SKM-1 (cell line): ENCODE measurements at regions not wholly inside any gene's neighbourhood (a gene's known extent, or its start where the extent isn't known, plus 50 kb on each side); places are given as distances from the start of the nearest gene placed in this dataset.
"Not testable (repeated sequence)": the region's sequence is repeated elsewhere in the genome, so short reads cannot be mapped to it uniquely, and the experiment has no call there.

ENCODE experiments used
- DNase-seq: peaks from one replicate; lab custom pipeline; 2025; ENCODE audit not compliant: unreplicated experiment; lab: John Stamatoyannopoulos, UW

- DNase-seq: no peak
Measured at GRCh38 chr14:40309124-40309523, 876.9 kb upstream of the FBXO33 start.

- DNase-seq: no peak
Measured at GRCh38 chr14:40308240-40308639, 876.0 kb upstream of the FBXO33 start.

GRCh38 chr14:40296821-40297220 is 864.6 kb upstream of the FBXO33 start:
- DNase-seq: no peak

DNA sequence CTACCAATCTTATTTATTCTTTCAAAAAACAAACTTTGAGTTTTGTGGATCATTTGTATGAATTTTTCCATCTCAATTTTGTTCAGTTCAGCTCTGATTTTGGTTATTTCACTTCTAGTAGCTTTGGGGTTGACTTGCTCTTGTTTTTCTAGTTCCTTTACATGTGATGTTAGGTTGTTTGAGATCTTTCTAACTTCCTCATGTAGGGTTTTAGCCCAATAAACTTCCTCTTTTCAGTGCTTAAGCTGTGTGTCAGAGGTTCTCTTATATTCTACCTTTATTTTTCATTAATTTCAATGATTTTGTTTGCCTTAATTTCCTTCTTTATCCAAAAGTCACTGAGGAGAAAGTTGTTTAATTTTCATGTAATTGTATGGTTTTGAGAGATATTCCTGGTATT is 860.4 kb upstream of the FBXO33 start:
- peak; percentile 4 for DNase-seq

DNA sequence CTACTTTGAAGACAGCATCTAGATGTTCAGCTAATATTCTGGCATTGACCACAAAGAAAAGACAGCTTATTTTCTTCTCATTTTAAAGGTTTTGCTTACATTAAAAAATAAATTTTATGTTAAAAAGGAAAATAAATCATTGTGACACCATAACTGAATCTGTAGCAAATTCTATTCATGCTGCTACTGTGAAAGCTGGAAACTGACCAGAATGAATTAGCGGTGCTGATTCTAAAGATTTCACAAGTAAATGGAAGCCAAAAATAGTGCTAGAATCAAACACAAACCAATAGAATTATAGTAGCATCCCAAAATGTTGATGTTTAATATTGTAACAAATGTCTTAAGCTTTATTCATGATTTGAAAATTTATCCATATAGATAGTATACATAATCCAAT is 850.0 kb upstream of the FBXO33 start:
- no peak for DNase-seq

DNA sequence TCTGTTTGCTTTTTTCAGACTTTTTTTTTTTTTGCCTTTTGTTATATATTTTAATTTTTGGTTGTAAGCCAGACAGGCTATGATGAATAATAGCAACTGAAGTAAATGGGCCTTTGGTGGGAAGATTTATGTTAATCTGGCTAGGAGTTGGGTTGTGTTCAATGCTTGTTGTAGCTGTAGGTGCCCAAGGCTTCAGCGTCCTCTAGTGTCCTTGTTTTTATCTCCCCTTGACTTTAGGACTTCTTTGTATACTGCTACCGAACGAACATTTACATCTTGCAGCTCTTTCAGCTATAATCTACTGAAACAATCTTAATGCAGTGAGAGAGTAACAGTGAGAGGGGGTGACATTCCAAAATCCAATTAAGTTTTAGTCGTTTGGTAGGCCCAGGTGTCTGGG is 848.4 kb upstream of the FBXO33 start:
- no peak for DNase-seq

DNA sequence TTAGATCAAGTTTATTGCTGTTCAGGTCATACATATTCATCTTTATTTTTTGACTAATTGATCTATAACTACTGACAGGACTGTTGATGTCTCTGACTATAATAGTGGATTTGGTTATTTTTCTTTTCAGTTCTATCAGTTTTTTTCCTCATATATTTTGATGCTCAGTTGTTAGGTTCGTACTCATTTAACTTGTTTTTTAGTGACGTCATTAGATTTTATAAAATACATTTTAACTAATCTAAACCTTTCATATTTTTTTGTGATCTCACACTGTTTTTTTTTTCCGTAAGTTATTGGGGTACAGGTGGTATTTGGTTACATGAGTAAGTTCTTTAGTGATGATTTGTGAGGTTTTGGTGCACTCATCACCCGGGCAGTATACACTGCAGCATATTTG is 841.2 kb upstream of the FBXO33 start:
- no peak for DNase-seq

GRCh38 chr14:40271480-40271879 is 839.2 kb upstream of the FBXO33 start:
- no peak for DNase-seq

- DNase-seq: no peak
Measured at GRCh38 chr14:40269436-40269835, 837.2 kb upstream of the FBXO33 start.

- DNase-seq: no peak
Measured at GRCh38 chr14:40268236-40268635, 836.0 kb upstream of the FBXO33 start.

DNA sequence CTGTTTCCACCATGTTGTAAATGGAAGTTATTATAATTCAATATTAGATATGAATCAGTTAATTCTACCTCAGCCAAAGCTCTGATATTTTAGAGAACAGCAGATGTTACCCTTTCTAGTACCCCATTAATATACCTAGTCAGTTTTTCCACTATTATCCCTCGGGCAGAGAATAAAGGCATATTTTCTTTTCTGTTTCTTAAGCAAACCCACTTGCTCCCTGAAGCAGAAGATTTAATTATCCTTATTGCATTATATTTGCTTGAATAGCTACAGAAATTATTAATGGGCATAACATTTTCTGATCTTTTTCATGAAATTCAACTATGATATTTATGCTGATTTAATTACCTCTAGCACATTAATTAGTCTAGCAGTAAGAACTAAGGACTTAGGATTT is 832.9 kb upstream of the FBXO33 start:
- DNase-seq: no peak

DNA sequence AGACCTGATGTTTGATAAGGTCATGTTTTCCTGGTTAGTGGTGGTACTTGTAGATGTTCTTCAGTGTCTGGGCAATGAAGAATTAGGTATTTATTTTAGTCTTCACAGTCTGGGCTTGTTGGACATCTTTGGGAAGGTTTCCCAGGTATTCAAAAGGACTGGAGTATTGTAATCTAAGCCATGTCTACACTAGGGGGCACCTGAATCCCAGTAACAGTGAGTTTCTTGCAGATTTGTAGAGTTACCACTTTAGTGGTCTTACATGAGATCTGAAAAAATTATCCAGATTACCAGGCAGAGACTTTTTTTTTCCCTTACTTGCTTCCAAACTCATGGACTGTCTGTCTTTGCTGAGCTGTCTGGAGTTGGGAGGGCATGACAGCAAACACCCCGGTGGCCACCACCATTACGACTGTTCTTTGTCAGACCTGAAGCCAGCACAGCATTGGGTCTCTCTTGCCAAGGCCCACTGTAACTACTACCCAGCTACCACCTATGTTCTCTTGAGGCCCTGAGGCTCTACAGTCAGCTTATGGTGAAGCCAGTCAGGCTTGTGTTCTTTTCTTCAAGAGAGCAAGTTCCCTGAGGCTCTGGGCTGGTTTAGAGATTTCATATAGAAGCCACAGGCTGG is 820.7 kb upstream of the FBXO33 start:
- no peak for DNase-seq

GRCh38 chr14:40248671-40249070 is 816.4 kb upstream of the FBXO33 start:
- DNase-seq: no peak

DNA sequence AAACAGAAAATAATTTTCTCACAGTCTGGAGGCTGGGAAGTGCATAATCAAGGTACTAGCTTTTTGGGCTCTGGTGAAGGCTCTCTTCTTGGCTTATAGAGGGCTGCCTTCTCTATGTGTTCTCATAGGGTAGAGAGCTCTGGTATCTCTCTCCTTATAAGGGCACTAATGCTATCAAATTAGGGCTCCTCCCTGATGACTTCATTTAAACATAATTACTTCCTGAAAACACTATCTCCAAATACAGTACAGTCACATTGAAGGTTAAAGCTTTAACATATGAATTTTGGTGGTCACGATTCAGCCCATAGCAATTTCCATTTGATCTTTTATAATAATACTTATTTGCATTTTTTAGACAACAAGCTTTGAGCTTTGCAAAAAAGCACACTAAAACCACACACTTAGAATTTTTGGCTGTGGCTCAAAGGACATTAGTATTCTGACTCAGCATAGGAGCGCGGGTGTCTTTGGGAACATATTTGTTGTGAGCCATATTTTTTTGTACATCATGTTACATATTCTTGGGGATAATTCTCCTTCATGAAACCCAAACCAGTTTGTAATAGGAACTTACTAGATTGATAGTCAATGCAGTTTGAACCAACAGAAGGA is 808.1 kb upstream of the FBXO33 start:
- no peak for DNase-seq

DNA sequence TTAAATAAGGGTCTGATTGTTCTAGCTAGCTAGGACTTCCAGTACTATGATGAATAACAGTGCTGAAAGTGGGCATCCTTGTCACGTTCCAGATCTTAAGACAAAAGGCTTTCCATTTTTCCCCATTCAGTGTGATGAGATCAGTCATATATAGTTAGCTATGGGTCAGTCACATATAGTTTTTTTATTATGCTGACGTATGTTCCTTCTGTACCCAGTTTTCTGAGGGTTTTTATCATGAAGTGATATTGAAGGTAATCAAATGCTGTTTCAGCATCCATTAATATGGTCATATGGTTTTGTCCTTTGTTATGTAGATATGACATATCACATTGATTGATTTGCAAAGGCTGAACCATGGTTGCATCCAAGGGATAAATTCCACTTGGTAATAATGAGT is 800.1 kb upstream of the FBXO33 start:
- DNase-seq: no peak

DNA sequence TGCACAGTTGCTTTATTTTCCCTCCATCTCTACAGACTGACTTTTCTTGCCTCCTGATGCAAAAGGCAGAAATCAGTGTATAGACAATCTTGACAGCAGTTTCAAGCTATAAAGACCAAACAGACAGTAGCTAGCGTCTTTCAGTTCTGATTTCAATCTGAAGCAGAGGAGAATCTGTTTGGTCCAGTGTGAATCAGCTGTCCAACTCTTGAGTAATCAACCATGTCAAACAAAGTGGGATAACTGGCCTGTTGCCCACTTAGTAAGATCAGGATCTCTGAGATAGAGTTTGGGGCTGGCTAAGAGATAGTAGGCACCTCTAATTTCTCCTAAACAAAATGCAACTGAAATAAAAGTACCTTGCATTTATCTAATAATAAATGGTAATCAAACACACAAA is 797.4 kb upstream of the FBXO33 start:
- DNase-seq: no peak

DNA sequence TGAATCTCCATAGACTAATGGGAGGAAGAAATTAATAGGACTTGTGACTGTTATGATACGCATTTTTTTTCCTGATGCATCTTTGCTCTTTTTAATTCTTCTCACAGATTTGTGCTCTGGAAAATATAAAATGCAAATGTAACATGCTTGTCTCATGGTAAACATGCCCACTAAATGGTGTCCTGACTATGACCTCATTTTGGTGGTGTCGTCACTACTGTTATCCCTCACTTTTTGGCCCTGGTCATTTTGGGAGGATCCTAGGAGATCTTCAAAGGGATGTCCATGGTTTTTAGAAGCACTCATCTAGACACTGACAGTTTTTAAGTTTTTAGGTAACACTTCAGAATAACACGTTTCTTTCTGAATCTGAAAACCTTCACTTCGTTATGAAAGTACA is 790.8 kb upstream of the FBXO33 start:
- DNase-seq: no peak

GRCh38 chr14:40221428-40221827 is 789.2 kb upstream of the FBXO33 start:
- no peak for DNase-seq

DNA sequence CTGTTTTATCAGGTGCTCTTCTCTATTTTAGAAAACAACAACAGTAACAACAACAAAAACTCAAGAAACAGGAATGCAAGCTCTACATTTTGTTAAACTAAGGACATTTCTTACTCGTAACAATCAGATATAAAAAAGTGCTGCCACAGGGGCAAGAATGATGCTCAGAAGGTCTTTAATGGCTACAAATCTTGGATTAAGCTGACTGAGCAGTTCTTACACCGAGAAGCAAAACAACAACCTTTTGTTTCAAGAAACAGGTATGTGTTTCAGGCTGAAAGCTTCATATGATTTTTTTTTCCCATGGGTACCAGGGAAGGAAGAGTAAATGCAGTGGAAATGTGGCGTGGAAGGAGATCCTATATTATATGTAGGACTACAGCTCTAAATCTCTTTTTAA is 786.8 kb upstream of the FBXO33 start:
- DNase-seq: no peak

GRCh38 chr14:40218282-40218941 is 786.2 kb upstream of the FBXO33 start:
- DNase-seq: no peak

DNA sequence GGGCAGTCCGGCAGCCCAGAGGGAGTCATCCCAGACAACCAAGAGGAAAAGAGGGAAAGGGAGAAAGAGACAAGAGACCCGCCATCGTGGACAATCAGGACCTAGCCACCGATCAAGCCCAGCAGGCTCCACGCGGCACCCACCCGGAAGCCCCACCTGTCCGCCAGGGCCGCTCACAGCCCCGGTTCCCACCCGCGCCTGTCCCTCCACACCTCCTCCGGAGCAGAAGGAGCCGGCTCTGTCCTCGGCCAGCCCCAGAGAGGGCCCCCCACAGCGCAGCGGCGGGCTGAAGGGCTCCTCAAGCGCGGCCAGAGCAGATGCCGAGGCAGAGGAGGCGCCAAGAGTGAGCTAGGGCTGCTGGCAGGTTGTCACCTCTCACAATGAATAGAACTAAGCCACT is 784.7 kb upstream of the FBXO33 start:
- DNase-seq: no peak

GRCh38 chr14:40216408-40216807 is 784.2 kb upstream of the FBXO33 start:
- DNase-seq: not testable (repeated sequence)

GRCh38 chr14:40213701-40214100 is 781.5 kb upstream of the FBXO33 start:
- DNase-seq: no peak
